ENCODE measurements at regions not wholly inside any gene's neighbourhood (a gene's known extent, or its start where the extent isn't known, plus 50 kb on each side); places are given as distances from the start of the nearest gene placed in this dataset.

GRCh38 chr2:241951920-241952319, 82.4 kb downstream of the RTP5 start:
- TF ChIP-seq POLR2A (IDR thresholded peaks at IDR 0.05; ENCODE audit: low read length) (no peak), GATA1 (IDR thresholded peaks at IDR 0.05; ENCODE audit: low read depth, low read length) (no peak)

All from erythroblast (primary cell).